ENCODE measurements at regions not wholly inside any gene's neighbourhood (a gene's known extent, or its start where the extent isn't known, plus 50 kb on each side); places are given as distances from the start of the nearest gene placed in this dataset.
"Not testable (repeated sequence)": the region's sequence is repeated elsewhere in the genome, so short reads cannot be mapped to it uniquely, and the experiment has no call there.

DNA sequence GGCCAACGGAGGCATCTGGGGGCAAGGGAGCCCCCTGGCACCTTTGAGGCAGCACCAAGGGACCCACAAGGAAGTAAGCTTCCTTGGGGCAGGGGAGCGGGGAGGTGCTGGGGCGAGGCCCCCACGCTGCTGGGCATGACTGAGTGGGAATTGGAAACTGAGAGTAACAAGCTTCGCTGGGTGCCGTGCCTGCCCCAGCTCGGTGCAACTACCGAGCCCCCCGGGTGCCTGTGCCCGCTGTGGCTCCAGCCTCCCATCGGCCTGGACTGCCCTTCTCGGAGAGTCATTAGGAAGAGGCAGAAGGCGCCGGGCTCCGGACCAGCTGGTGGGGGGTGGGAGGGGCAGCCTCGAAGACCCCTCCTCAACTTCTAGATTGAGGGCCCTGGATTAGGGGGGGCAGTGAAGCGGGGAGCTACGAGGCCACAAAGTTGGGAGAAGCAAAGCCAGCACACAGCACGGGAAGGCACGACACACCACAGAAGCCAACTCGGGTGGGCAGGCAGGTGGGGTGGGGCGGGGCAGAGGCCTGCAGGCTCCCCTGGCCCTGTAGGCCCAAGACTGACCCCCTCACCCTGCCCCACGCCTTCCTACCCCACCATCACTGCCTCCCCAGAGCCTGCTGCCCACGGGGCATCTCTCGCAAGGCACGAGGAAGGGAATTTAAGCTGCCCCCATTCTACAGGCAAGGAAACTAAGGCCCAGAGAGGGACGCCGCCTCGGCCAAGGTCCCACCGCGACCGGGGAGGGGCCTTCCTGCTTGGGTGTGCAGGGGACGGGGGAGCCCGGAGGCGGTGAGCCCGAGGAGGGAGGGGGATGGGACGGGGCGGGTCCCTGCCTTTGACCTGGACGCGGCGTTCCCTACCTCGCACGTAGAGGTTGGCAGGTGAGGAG, 83.2 kb downstream of the PTPRS start:
- no peak for DNase-seq

DNA sequence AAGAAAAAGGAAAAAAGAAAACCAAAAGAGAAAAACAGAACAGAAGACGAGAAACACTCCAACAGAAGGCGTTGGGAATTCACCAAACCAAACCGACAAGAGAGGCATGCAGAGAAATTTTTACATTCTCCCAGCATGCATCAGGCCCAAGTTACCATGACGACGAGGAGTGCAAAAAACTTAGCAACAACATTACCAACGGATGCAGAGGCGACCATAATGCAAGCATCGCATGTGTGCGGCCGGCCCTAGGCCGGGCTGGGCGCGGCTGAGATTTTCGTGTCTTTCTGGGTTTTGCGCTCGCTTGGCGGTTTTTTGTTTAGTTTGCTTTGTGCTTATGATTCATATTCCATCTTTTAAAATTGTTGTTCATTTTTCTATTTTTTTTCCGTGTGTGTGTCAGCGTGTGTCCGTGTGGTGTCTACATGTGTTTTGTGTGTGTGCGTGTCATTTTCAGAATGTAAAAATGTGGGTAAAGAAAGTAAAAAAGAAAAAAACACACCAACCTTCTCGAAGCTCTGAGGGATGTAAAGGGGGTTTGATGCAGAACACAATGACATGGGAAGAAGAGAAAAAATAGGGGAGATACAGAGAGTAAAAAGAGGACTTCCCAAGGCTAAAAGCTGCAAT, 84.9 kb downstream of the PTPRS start:
- DNase-seq, result no peak

GRCh38 chr19:5254944-5255343, 85.7 kb downstream of the PTPRS start:
- DNase-seq, result no peak

GRCh38 chr19:5254543-5254942, 86.1 kb downstream of the PTPRS start:
- no peak for DNase-seq

GRCh38 chr19:5253406-5254110, 87.1 kb downstream of the PTPRS start:
- peak; percentile 66 for DNase-seq

- DNase-seq, result no peak
Measured at GRCh38 chr19:5251096-5252065, 89.2 kb downstream of the PTPRS start.

GRCh38 chr19:5250127-5250659, 90.4 kb downstream of the PTPRS start:
- DNase-seq, result peak; percentile 46

DNA sequence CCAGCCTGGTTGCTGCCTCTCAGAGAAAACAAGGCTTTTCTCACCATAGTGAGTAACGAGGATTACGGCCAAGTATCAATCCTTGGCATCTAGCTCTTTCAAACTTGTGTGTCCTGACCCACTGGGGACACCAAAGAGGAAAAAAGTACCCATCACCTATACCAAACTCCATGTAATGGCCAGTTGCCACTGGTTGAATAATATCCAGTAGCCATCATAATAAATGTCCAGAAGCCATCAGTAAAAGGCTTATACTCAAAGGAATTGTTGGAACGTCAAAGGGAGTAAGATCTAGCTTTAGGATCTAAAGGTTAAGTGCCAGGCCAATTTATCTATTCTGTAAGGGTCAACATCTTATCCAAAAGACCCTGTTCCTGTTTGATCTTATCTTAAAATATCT, 91.1 kb downstream of the PTPRS start:
- DNase-seq, result no peak

GRCh38 chr19:5247957-5248705, 92.5 kb downstream of the PTPRS start:
- DNase-seq, result no peak

- DNase-seq, result no peak
Measured at GRCh38 chr19:5246554-5247155, 94.0 kb downstream of the PTPRS start.

- DNase-seq, result no peak
Measured at GRCh38 chr19:5245631-5246553, 94.7 kb downstream of the PTPRS start.

DNA sequence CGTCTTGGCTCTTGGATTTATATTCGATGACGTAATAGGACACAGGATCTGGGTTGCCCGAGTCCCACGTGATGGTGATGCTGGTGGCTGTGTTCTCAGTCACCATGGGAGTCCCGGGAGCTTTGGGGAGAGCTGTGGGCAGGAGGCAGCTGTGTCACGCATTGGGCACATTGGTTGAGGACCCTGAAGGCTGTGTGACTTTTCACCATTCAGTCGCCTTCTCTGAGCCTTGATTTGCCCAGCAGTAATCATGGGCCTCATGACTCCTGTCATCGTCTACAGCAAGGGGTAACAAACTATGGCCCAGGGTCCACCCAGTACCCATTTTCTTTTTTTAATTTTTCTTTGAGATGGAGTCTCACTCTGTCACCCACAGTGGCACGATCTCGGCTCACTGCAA, 96.3 kb downstream of the PTPRS start:
- no peak for DNase-seq

DNA sequence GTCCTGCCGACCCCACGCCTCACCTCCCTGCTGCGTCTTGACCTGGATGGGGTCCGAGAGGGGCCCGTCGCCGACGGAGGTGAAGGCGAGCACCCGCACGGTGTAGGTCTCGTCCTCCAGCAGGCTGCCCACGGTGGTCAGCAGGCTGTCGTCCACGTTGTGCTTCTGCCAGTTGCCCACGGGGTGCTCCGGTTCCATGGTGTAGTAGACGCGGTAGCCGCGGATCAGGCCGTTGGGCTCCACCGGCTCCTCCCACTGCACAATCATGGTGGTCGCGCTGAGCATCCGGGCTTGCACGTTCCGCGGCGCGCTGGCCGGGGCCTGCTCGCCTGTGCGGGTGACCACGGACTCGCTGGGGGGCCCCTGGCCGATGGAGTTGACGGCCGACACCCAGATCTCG, 96.7 kb downstream of the PTPRS start:
- no peak for DNase-seq

GRCh38 chr19:5241896-5242295, 98.7 kb downstream of the PTPRS start:
- not testable (repeated sequence) for DNase-seq

DNA sequence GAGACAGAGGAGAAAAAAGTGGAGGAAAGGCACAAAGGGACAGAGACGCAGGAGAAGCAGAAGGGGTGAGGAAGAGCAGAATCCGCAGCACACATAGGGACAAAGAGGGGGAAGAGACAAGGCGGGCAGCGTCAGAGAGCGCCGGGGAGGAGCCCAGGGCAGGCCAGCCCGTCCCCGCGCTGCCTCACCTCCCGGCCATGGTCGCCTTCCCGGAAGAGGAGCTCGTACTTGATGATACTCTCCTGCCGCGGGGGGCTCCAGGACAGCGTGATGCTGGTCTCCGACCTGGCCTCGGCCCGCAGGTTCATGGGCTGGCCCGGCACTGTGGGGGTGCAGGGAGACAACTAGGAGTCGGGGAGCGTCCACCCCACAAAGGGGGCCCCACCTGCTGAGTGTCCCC, 100.6 kb downstream of the PTPRS start:
- no peak for DNase-seq

DNA sequence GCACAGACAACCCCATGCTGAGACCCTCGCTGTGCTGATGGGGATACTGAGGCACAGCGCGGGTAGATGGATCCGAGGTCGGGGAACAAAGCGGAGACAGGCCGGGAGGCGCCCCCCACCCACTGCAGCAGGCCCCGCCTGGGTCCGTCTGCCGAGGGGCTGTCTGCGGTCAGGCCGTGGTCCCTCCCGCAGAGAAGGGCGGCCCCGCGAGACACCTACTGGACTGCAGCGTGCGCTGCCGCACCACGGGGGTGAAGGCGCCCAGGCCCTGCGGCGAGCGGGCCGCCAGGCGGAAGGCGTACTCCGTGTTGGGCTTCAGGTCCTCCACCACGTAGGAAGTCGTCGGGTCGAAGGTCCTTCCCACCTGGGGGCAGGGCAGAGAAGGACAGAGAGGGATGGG, 101.9 kb downstream of the PTPRS start:
- no peak for DNase-seq

GRCh38 chr19:5237939-5238480, 102.6 kb downstream of the PTPRS start:
- no peak for DNase-seq

GRCh38 chr19:5237190-5237780, 103.3 kb downstream of the PTPRS start:
- DNase-seq, result no peak

Measured in left hindlimb (tissue), 1 donor.